ENCODE measurements at regions not wholly inside any gene's neighbourhood (a gene's known extent, or its start where the extent isn't known, plus 50 kb on each side); places are given as distances from the start of the nearest gene placed in this dataset.

DNA sequence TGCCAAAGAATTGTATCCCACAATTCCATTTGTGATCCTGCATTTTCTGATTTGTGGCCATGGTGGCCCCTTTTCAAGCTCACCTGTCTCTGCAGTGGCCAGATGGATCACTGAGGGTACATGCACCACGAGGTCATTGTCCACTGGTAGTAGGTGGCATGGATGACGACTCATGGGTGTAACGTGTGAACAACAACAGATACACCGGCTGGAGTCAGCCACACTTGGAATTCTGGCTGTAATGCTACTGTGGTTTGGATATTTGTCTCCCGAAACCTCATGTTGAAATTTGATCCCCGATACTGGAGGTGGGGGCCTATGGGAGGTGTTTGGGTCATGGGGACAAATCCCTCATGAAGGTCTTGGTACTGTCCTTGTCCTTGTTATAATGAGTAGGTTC lies 102.2 kb upstream of the TAF1B start:
- Histone ChIP-seq H3K4me3 (peak overlapping the region; percentile 7), H3K9me3 (no peaks in the 10 kb centered on the region), H3K27me3 (ENCODE audit: insufficient read depth in 3 of 3, low read length in 2 of 3) (no peaks in the 10 kb centered on the region), H3K36me3 (ENCODE audit: insufficient read depth in 1 of 2, low read depth in 1 of 2) (no peaks in the 10 kb centered on the region), H3K27ac (peak overlapping the region; percentile 67), H3K4me1 (peaks cover 29% of the 10 kb centered on the region)
- WGBS, 3 donors: 32 to 57% (median 47%) methylated on average over 6 of the region's 6 CpGs
- TF ChIP-seq, protein P1, sequence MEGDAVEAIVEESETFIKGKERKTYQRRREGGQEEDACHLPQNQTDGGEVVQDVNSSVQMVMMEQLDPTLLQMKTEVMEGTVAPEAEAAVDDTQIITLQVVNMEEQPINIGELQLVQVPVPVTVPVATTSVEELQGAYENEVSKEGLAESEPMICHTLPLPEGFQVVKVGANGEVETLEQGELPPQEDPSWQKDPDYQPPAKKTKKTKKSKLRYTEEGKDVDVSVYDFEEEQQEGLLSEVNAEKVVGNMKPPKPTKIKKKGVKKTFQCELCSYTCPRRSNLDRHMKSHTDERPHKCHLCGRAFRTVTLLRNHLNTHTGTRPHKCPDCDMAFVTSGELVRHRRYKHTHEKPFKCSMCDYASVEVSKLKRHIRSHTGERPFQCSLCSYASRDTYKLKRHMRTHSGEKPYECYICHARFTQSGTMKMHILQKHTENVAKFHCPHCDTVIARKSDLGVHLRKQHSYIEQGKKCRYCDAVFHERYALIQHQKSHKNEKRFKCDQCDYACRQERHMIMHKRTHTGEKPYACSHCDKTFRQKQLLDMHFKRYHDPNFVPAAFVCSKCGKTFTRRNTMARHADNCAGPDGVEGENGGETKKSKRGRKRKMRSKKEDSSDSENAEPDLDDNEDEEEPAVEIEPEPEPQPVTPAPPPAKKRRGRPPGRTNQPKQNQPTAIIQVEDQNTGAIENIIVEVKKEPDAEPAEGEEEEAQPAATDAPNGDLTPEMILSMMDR (IDR thresholded peaks at IDR 0.05): no peak
- no peak for ATAC-seq
- DNase-seq: no peak
- intact Hi-C loops (cut with DNase I): loop anchor here in 1 of 2 donors (2.0 kb wide), 1 partner anchor 16 kb away; no protein-coding TSS in a partner anchor

DNA sequence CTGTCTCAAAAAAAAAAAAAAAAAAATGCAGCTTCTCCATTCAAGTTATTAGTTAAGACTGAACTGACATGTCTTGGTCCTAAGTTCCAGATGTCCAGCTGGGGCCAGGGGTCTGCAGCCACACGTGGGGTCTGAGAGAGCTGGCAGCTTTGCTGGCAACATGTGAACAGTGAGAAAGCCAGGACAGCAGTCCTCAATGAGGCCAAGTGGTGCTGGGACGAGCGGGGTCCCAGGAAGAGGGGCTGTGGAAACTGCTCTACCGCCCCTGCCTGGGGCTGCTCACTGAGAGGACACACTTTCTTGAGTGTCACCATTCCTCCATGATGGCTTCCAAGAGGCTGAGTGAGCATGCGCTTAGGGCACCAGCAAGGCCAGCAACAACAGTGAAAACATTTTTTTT lies 100.7 kb upstream of the TAF1B start:
- H3K4me1 ChIP-seq: peaks cover 29% of the 10 kb centered on the region
- H3K4me3 ChIP-seq: no peak overlapping the region
- H3K27me3 ChIP-seq (ENCODE audit: insufficient read depth in 3 of 3, low read length in 2 of 3): no peaks in the 10 kb centered on the region
- intact Hi-C loops (cut with DNase I): no loop called here
- TF ChIP-seq, protein P1 (IDR thresholded peaks at IDR 0.05): no peak
- 68 to 91% (median 77%) methylated on average over 5 of the region's 5 CpGs for WGBS, 3 donors
- no peak overlapping the region for H3K27ac ChIP-seq
- H3K36me3 ChIP-seq (ENCODE audit: insufficient read depth in 1 of 2, low read depth in 1 of 2): no peaks in the 10 kb centered on the region
- ATAC-seq (no peak), DNase-seq (no peak)
- H3K9me3 ChIP-seq: no peaks in the 10 kb centered on the region

DNA sequence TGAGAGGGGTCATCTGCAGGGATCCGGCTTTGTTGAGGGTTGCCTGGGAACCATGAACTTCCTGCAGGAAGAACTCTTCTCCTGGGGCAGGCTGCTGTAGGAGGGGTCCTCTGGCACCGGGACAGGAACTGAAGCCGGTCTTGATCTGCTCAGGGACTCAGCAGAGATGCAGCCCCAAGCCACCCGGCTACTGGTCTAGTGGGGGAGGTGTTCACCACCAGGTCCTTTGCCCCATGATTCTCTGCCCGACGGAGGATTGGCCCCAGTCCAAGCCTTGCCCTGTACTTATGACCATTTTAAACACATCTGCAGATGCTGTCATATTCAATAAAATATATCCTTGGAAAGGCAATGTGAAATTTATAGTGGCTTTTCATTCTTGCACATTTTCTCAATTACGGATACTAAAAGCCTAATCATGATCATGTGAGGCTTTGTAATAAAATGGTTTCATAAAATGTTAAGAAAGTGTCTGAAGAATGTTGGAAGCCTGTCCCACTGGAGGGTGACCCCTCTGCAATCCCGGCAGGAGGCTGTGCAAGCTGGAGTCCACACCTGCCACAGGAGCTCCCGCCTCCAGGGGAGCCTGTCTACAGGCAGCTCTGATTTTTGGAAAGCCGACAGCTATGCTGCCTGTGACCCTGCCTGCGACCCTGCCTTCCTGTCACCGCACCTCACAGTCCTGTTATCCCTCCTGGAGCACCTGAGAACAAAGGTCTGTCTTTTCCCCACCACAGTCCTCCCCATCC lies 98.8 kb upstream of the TAF1B start:
- intact Hi-C loops (cut with DNase I): loop anchor here in 1 of 2 donors (1.0 kb wide), 1 partner anchor 8 kb away; no protein-coding TSS in a partner anchor
- ATAC-seq: no peak
- Histone ChIP-seq H3K9me3 (no peaks in the 10 kb centered on the region), H3K36me3 (ENCODE audit: insufficient read depth in 1 of 2, low read depth in 1 of 2) (no peaks in the 10 kb centered on the region), H3K4me3 (no peak overlapping the region), H3K27me3 (ENCODE audit: insufficient read depth in 3 of 3, low read length in 2 of 3) (no peaks in the 10 kb centered on the region), H3K4me1 (peaks cover 13% of the 10 kb centered on the region), H3K27ac (no peak overlapping the region)
- no peak for DNase-seq
- WGBS, 3 donors: 53 to 57% (median 54%) methylated on average over 12 of the region's 12 CpGs
- TF ChIP-seq, protein P1 (IDR thresholded peaks at IDR 0.05): no peak

DNA sequence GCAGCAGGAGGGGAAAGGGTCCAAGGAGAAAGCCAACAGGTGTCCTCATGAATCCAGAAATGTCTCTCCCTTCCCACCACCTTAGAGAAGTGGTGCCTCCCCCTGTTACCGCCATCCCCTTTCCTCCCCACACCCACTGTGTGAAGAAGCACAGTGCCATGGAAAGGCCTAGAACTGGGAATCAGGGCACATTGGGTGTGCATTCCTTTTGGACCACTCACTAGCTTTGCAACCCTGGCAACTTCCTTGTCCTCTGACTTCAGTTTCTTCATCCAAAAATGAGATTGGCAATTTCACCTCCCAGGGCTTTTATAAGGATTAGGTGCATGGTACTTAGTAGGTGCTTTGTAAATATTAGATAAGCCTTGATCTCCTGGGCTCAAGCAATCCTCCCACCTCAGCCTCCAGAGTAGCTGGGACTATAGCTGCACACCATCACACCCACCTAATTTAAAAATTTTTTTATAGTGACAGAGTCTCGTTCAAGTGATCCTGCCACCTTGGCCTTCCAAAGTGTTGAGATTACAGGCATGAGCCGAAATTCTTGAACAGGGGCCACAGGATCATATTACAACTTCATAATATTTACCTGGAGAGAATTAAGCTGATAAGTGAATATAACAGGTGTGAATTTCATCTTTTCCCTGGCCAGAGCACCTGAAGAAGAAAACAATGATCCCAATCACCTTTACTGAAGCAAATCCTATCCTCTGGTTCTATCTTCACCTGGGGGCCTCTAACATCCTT lies 97.9 kb upstream of the TAF1B start:
- Histone ChIP-seq H3K9me3 (no peaks in the 10 kb centered on the region), H3K4me1 (peaks cover 9% of the 10 kb centered on the region), H3K27ac (no peak overlapping the region), H3K36me3 (ENCODE audit: insufficient read depth in 1 of 2, low read depth in 1 of 2) (no peaks in the 10 kb centered on the region), H3K4me3 (no peak overlapping the region), H3K27me3 (ENCODE audit: insufficient read depth in 3 of 3, low read length in 2 of 3) (no peaks in the 10 kb centered on the region)
- TF ChIP-seq, protein P1 (IDR thresholded peaks at IDR 0.05): no peak
- DNase-seq (no peak), ATAC-seq (no peak)
- intact Hi-C loops (cut with DNase I): no loop called here
- WGBS, 3 donors: 30 to 50% (median 49%) methylated on average over 3 of the region's 3 CpGs
